Karpas-422 (cell line): ENCODE measurements at regions not wholly inside any gene's neighbourhood (a gene's known extent, or its start where the extent isn't known, plus 50 kb on each side); places are given as distances from the start of the nearest gene placed in this dataset.
"Not testable (repeated sequence)": the region's sequence is repeated elsewhere in the genome, so short reads cannot be mapped to it uniquely, and the experiment has no call there.

Experiments
- DNase-seq: peaks from one replicate; pipeline ENCODE4 v3.0.0-alpha.2; 2015
- H2AFZ ChIP-seq: fragments of 200-600 bp; sonication (generic); 2 replicates; pipeline ENCODE4 v1.6.1; 2014; ENCODE audit warnings: antibody characterized with exemption, low read length, mixed read lengths
- H3K27ac ChIP-seq: fragments of 200-600 bp; sonication (generic); 2 replicates; pipeline ENCODE4 v1.5.1; 2014; ENCODE audit warnings: mild to moderate bottlenecking, low read length, moderate library complexity
- H3K27me3 ChIP-seq: fragments of 200-600 bp; sonication (generic); 2 replicates; pipeline ENCODE4 v1.6.1; 2014; ENCODE audit warnings: low read length, mixed read lengths
- H3K36me3 ChIP-seq: fragments of 200-600 bp; sonication (generic); 2 replicates; pipeline ENCODE4 v1.6.1; 2014; ENCODE audit warnings: low read length, mixed read lengths; ENCODE audit not compliant: insufficient read depth
- H3K4me1 ChIP-seq: fragments of 200-600 bp; sonication (generic); 2 replicates; pipeline ENCODE4 v1.6.1; 2014; ENCODE audit warnings: mild to moderate bottlenecking, low read length, mixed read lengths
- H3K4me2 ChIP-seq: fragments of 200-600 bp; sonication (generic); 2 replicates; pipeline ENCODE4 v1.6.1; 2014; ENCODE audit warnings: low read length, low read depth, mild to moderate bottlenecking; ENCODE audit not compliant: poor library complexity, severe bottlenecking
- H3K4me3 ChIP-seq: fragments of 200-600 bp; sonication (generic); 2 replicates; pipeline ENCODE4 v1.5.1; 2014; ENCODE audit warnings: mild to moderate bottlenecking, antibody characterized with exemption, low read length, mixed read lengths
- H3K79me2 ChIP-seq: fragments of 200-600 bp; sonication (generic); 2 replicates; pipeline ENCODE4 v1.6.1; 2014; ENCODE audit warnings: mild to moderate bottlenecking, low read length, mixed read lengths
- H3K9ac ChIP-seq: fragments of 200-600 bp; sonication (generic); 2 replicates; pipeline ENCODE4 v1.6.0; 2014; ENCODE audit warnings: low read length
- H3K9me2 ChIP-seq: fragments of 200-600 bp; sonication (generic), shearing (Covaris generic); replicated peaks from 2 replicates; pipeline ENCODE4 v1.6.0; 2014; ENCODE audit warnings: mild to moderate bottlenecking, low read length, moderate library complexity; ENCODE audit not compliant: insufficient read depth
- H3K9me3 ChIP-seq: fragments of 300-700, 200-600 bp; sonication (generic); 2 replicates; pipeline ENCODE4 v1.6.1; 2014; ENCODE audit warnings: low read length, mixed read lengths
- H4K20me1 ChIP-seq: fragments of 200-600 bp; sonication (generic); 2 replicates; pipeline ENCODE4 v1.6.1; 2014; ENCODE audit warnings: mild to moderate bottlenecking, antibody characterized with exemption, low read length, low read depth; ENCODE audit not compliant: insufficient read depth

DNA sequence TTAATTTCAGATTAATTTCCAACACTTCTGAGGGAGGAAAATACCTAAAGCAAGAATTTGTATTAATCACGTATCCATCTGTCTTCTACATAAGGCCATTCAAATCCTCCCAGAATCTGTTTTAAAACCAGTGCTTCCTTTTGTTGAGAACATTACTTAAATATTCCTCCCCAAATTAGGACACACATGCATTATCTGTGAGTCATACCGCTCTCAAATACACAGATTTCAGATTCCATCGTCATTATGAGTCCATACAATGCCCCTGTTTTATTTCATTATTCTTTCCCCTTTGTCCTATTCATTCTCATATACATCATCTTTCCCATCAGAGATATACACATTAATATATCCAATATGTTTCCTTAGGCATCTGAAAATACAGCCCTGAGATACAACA lies 57.3 kb upstream of the PRSS12 start:
- H3K9me2 ChIP-seq: no peaks in the 10 kb centered on the region
- H3K79me2 ChIP-seq: no peaks in the 10 kb centered on the region
- no peaks in the 10 kb centered on the region for H3K36me3 ChIP-seq
- H3K9me3 ChIP-seq: no peaks in the 10 kb centered on the region
- H3K4me1 ChIP-seq: no peaks in the 10 kb centered on the region
- DNase-seq: no peak
- no peaks in the 10 kb centered on the region for H4K20me1 ChIP-seq
- H3K9ac ChIP-seq: no peak overlapping the region
- H3K4me2 ChIP-seq: no peak overlapping the region
- no peak overlapping the region for H3K27ac ChIP-seq
- no peak overlapping the region for H3K4me3 ChIP-seq
- no peak overlapping the region for H2AFZ ChIP-seq
- H3K27me3 ChIP-seq: no peaks in the 10 kb centered on the region

DNA sequence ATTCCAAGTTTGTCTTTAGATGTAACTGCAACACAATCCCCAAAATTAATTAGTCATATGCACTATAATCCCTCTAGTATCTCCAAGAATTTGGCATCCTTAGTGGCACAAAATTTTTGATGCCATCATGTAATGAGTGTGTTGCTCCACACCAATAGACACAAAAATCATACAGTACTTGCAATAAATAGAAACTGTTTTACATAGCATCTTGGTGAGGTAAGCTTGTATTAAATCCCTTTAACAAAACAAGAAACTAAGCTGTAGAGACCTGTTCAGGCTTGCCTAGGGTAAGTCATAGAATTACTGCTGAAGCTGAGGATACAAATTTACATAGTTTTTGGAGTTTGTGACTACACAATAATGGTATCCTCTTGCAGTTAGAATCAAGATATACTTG lies 64.5 kb upstream of the PRSS12 start:
- no peaks in the 10 kb centered on the region for H4K20me1 ChIP-seq
- no peaks in the 10 kb centered on the region for H3K9me2 ChIP-seq
- no peaks in the 10 kb centered on the region for H3K36me3 ChIP-seq
- H3K9ac ChIP-seq: no peak overlapping the region
- H3K4me3 ChIP-seq: no peak overlapping the region
- H3K4me1 ChIP-seq: no peaks in the 10 kb centered on the region
- H3K27ac ChIP-seq: no peak overlapping the region
- no peaks in the 10 kb centered on the region for H3K27me3 ChIP-seq
- H3K4me2 ChIP-seq: no peak overlapping the region
- no peaks in the 10 kb centered on the region for H3K9me3 ChIP-seq
- DNase-seq: no peak
- H3K79me2 ChIP-seq: no peaks in the 10 kb centered on the region
- no peak overlapping the region for H2AFZ ChIP-seq

DNA sequence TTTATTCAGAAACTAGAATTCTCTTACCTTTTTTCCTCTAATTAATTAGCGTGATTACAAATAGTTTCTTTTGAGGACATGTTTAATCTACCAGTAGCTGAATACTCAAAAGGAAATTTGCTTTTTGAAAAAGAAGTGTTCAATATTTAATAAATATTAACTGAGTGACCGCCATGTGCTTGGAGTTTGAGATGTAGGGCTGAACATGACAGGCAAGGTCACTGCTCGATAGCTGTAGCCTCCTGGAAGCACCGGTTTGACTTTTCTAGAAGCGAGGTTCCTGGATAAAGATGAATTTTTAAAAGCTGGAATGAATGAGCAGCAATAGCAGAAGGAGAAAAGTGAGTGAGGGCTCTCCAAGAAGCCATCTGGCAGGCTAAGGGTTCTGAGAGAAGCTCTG lies 65.0 kb upstream of the PRSS12 start:
- H3K9me3 ChIP-seq: not testable (repeated sequence)

DNA sequence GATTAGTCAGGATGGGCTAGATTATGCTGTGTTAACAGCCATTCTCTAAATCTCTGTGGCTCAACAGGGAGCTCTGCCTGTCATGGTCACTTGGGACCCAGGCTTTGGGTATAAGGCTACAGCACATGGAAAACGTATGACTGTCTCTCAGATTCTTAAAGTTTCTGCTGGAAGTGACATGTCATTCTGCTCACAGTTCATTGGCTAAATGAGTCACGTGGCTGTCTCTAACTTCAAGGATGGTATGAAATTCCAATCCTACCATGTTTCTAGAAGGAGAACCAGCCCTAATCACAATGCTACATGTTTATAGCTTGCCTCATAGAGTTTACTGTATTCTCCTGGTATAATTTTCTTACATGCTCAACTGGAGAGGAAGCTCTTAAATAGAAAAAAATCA lies 65.6 kb upstream of the PRSS12 start:
- not testable (repeated sequence) for H3K4me1 ChIP-seq, H4K20me1 ChIP-seq

More for the DNA sequence above, 65.0 kb upstream of the PRSS12 start:
- H2AFZ ChIP-seq, H3K9me2 ChIP-seq, H4K20me1 ChIP-seq, H3K4me1 ChIP-seq, H3K9ac ChIP-seq, H3K27me3 ChIP-seq, H3K4me2 ChIP-seq, DNase-seq, H3K79me2 ChIP-seq, H3K4me3 ChIP-seq, H3K27ac ChIP-seq, H3K36me3 ChIP-seq: not testable (repeated sequence)

DNA sequence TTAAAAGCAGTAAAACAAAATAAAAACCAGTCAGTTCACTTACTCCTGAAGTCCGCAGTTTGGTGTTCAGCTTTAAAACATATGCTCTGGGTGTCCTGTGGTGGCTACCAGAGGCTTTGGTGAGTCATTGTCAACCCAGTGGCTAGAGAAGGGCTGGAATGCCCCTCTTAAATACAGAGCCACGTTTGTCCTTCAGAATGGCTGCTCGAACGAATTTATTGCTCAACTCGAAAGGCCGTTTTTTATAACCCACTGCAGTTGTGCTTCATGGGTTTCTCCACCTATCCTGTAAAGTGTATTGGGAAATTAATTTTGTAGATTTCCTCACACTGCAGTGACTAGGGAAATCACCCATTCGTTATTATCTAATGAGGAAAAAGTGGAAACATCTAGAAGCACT lies 66.8 kb upstream of the PRSS12 start:
- not testable (repeated sequence) for H4K20me1 ChIP-seq, H2AFZ ChIP-seq, H3K27me3 ChIP-seq, H3K4me2 ChIP-seq, H3K4me3 ChIP-seq, H3K36me3 ChIP-seq, H3K9me3 ChIP-seq, H3K9ac ChIP-seq, DNase-seq, H3K79me2 ChIP-seq, H3K4me1 ChIP-seq, H3K27ac ChIP-seq, H3K9me2 ChIP-seq

More for the DNA sequence above, 65.6 kb upstream of the PRSS12 start:
- H3K27ac ChIP-seq, H3K9me2 ChIP-seq, H3K36me3 ChIP-seq, H3K4me2 ChIP-seq, H2AFZ ChIP-seq, H3K9me3 ChIP-seq, H3K79me2 ChIP-seq, H3K27me3 ChIP-seq, H3K4me3 ChIP-seq, DNase-seq, H3K9ac ChIP-seq: not testable (repeated sequence)

DNA sequence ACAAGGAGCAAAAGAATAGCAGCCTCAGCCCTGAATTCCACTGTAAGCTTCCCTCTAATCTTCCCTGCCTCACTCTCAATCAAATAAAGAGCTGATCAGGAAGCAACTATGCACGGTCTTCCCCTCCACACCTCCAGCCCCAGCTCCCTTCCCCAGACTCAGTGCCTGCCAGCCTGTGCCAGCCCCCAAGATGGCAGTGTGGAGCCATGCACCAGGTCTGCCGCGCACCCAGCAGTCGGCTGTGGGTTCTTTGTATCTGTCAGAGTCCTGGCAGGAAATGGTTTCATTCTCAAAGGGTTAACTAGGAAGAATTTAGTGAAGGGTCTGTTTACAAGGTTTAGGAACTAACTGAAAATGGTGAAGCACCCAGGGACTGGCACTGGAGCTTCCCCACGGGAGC lies 71.3 kb upstream of the PRSS12 start:
- not testable (repeated sequence) for H3K79me2 ChIP-seq, H4K20me1 ChIP-seq, H3K9ac ChIP-seq, H3K4me1 ChIP-seq, H3K4me3 ChIP-seq, H3K9me3 ChIP-seq, H3K36me3 ChIP-seq, H2AFZ ChIP-seq, H3K27ac ChIP-seq, H3K9me2 ChIP-seq, H3K4me2 ChIP-seq, H3K27me3 ChIP-seq
- DNase-seq: peak; percentile 70

DNA sequence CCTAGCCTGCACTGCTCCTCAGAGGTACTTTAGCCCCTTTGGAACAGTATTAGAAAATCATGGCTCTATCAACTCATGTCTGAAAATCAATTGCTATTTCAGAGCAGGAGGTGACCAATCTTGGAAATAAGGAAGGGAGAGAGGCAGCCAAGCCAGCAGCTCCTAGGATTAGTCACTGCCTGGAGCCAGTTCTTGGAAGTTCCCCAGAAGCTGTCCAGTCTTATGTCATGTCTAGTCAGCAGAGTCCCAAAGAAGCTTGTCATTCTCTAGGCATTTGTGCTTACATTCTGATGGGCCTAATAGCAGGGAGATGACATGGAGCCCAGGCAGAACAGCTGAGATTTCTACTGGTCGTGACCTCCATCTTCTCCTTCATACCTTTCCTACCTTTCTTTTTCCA lies 76.1 kb upstream of the PRSS12 start:
- H3K9me2 ChIP-seq, H3K27ac ChIP-seq, H2AFZ ChIP-seq, H4K20me1 ChIP-seq, H3K9ac ChIP-seq, H3K79me2 ChIP-seq, DNase-seq, H3K36me3 ChIP-seq, H3K9me3 ChIP-seq, H3K4me1 ChIP-seq, H3K27me3 ChIP-seq, H3K4me3 ChIP-seq, H3K4me2 ChIP-seq: not testable (repeated sequence)

DNA sequence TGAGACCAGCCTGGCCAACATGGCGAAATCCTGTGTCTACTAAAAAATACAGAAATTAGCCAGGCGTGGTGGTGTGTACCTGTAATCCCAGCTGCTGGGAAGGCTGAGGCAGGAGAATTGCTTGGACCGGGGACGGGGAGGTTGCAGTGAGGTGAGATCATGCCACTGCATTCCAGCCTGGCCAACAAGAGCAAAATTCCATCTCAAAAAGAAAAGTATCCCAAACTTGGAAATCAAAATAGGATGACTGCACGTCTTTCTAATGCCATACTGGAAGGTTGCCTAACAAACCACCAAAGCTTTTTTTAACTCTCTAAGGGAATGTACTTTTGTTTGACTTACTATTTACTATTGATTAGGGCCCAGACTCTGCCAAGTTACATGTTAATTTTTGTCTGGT lies 79.6 kb upstream of the PRSS12 start:
- DNase-seq, H3K36me3 ChIP-seq, H3K9me2 ChIP-seq, H3K9me3 ChIP-seq, H3K79me2 ChIP-seq, H3K27ac ChIP-seq, H2AFZ ChIP-seq, H3K4me3 ChIP-seq, H3K27me3 ChIP-seq, H4K20me1 ChIP-seq, H3K4me1 ChIP-seq, H3K9ac ChIP-seq, H3K4me2 ChIP-seq: not testable (repeated sequence)

DNA sequence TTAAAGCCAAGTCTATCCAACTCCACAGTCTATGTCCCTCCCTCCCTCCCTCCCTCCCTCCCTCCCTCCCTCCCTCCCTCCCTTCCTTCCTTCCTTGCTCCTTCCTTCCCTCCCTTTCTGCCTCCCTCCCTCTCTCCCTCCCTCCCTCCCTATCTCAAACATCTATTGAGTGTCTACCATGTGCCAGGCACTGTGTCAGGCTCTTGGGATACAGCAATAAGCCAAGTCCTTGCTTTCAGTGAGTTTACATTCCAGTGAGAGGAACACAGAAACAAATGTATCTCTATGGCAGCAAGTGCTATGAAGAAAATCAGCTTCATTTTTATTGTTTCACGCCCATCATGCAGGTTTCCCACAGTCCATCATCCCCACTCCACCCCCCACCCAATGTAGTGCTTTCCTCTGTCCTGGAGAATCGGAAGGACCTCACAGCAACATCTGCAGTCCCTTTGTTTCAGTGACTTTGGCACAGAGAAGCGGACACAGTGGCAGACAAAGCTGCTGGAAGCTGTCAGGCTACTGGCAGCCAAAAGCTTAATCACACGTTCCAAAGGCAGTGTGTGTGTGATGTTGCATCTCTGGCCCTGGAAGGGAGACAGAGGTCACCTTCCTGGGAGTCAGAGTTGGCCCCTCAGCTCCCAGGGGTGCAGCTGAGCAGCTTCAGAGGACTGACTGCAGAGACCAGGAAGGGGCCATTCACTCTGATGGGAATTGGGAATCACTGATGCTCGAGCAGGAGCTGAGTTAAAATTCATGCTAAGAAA lies 81.0 kb upstream of the PRSS12 start:
- H3K36me3 ChIP-seq, H3K27me3 ChIP-seq, H4K20me1 ChIP-seq, H3K9ac ChIP-seq, H2AFZ ChIP-seq, H3K79me2 ChIP-seq, DNase-seq, H3K4me2 ChIP-seq, H3K9me2 ChIP-seq, H3K4me3 ChIP-seq, H3K27ac ChIP-seq, H3K9me3 ChIP-seq, H3K4me1 ChIP-seq: not testable (repeated sequence)
